GM18951 (cell line): ENCODE measurements at regions not wholly inside any gene's neighbourhood (a gene's known extent, or its start where the extent isn't known, plus 50 kb on each side); places are given as distances from the start of the nearest gene placed in this dataset.

ENCODE experiments used
- POLR2A ChIP-seq: IDR thresholded peaks from 4 replicates; pipeline ENCODE4 v1.6.1; 2011; ENCODE audit warnings: mild to moderate bottlenecking; ENCODE audit not compliant: insufficient read length, insufficient read depth; ENCODE audit errors: extremely low read depth
- in situ Hi-C: fragments of 300-500 bp; cut with MboI; formaldehyde crosslinking; loops from one replicate; pipeline ENCODE4 v1.12.0; 2022; ENCODE audit warnings: low sequenced_read_pairs, mixed read lengths, inconsistent platforms; ENCODE audit not compliant: unreplicated experiment

- TF ChIP-seq POLR2A, result no peak
- in situ Hi-C loops, result no loop called here
Measured at GRCh38 chrX:20421697-20422096, 155.0 kb upstream of the RPS6KA3 start.

- in situ Hi-C loops, result no loop called here
- TF ChIP-seq POLR2A, result no peak
Measured at GRCh38 chrX:20421275-20421674, 154.6 kb upstream of the RPS6KA3 start.

DNA sequence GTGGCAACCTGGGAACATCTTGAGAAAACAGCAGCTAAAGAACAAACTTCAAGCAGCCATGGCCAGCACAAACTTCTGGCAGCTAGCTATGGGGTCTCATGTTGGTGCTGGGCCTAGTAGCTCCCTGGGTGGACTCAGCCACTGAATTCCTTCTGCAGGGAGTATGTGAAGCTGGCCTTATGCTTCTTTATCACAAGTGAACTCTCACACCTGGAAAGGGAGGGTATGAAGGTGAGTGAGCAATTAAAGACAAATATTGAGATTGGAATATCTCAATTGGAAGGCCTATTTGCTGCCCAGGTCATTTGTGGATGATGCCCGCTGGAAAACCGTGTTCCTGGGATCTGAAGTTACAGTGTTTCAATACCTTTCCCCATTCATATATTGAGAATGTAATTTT, 153.3 kb upstream of the RPS6KA3 start:
- TF ChIP-seq POLR2A, result no peak
- in situ Hi-C loops, result no loop called here

GRCh38 chrX:20418379-20419150, 151.9 kb upstream of the RPS6KA3 start:
- no peak for TF ChIP-seq POLR2A
- in situ Hi-C loops, result no loop called here

DNA sequence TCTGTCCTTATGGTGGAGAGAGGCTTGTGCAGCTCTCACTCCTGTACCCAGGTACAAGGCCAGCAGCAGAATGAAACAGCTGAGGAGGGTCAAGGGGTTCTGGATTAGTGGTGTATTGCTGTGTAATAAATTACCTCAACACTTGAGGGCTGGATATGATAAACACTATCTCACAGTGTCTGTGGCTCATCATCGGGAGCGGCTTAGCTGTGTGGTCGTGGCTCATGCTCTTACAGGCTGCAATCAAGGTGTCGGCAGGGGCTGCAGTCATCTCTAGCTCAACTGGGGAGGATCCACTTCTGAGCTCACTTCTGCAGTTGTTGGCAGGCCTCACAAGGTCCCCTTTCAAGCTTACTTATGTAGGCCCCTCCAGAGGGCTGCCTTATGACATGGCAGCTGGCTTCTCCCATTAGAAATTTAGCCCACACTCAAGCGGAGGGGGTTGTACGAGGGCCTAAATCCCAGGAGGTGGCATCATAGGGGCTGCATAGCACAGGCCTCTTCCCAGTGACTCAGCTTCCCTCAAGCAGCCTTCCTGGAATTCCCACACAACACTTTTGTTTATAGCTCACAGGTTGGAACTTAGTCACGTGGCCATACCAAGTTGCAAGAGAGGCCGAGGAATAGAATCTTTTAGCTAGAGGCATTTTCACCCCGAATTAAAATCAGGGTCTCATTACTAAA, 148.2 kb upstream of the RPS6KA3 start:
- TF ChIP-seq POLR2A, result no peak
- in situ Hi-C loops, result no loop called here

DNA sequence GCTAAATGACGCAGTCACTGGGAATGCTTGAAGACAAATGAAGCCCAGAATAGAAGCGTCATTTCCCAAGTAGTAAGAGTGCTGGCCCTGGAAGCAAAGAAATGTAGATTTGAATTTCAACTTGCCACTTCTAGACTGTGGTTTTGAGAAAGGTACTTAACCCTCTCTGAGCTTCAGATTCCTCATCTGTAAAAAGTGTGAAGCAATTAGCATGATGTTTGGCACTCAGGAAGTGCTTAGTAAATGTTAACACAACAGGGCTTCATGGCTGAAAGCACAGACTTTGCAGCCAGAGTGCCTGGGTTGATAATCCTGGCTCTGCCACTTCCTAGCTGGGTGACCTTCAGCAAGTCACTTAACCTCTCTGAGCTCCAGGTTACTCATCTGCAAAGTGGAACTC, 147.4 kb upstream of the RPS6KA3 start:
- in situ Hi-C loops, result no loop called here
- TF ChIP-seq POLR2A, result no peak

DNA sequence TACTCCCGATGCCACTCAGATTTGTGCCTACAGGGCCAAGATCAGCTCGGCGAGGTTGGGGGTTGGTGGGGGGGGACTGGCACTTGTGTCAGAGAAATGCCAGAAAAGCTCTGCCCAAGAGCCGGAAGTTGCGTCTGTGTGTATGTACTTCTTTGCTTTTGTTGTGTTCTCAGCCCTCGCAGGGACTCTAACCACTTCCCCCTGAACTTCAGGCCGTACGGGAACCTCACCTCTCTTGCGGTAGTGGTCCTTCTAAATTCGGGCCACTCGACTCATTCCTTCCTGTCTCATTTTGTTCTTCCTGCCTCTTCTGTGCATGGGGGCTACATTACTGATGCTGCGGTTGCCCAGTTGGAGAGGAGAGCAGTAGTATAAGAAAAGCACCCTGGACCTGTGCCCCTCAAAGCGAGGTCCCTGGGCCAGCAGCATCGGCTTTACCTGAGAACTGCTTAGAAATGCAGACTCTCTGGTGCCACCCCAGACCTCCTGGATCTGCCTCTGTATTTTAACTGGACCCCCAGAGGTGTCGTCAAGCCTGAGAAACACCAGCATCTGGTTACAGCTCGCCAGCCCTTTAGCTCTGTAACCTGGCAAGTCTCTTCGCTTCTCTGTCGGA, 146.3 kb upstream of the RPS6KA3 start:
- no peak for TF ChIP-seq POLR2A
- in situ Hi-C loops, result no loop called here

DNA sequence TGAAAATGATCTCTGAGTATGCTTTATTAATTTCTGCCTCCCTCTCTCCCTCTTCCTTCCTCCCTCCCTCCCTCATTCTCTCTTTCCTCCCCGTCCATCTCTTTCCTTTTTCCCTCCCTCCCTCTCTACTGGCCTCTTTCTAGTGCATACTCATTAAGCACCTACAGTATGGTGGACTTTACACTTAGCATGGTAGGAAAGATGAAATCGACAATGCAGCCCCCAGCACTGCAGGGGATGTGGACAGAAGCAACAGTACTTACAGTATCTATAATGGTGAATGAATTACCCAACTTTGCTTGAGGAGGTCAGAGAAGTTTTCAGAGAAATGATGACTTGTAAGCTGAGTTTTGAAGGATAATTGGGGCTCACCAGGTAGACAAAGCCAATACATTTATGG, 143.8 kb upstream of the RPS6KA3 start:
- TF ChIP-seq POLR2A, result no peak
- in situ Hi-C loops, result no loop called here

DNA sequence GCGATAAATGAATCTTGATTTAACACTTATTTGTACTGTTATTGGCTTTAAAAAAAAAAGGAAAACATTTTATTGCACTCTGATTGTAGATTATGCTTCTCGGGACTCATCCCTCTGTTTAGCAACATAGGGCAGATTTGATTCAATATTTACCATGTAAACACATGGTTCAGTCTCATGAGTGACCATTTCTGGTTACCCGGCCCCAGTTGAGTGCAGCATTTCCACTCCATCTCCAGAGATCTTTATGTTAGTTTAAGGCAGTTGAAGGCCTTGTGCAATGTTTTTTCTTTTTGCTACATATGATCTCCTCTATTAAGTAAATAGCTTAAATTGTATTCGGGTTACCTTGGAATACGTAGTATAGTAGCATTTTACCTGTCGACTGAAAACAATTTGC, 143.3 kb upstream of the RPS6KA3 start:
- TF ChIP-seq POLR2A, result no peak
- in situ Hi-C loops, result no loop called here

DNA sequence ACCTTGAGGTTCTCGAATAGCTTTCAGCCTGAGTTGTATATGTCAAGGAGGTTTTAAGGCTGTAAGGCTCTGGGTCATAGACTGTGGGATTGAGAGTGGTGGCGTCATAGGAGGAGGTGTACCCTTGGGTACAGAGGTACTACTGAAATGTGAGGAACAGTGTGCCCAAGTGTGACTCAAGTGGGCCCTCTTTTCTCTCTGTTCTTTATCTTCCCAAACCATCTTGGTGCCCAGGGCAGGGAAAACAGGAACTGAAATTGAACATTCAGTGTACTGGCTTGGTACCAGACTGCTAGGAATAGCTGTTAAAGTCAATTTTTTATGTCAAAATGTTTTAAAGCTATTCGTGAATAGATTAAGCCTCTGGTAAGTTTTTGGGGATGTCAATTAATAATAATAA, 136.2 kb upstream of the RPS6KA3 start:
- in situ Hi-C loops, result no loop called here
- TF ChIP-seq POLR2A, result no peak

GRCh38 chrX:20399728-20400414, 133.2 kb upstream of the RPS6KA3 start:
- no peak for TF ChIP-seq POLR2A
- in situ Hi-C loops, result no loop called here

GRCh38 chrX:20397587-20397986, 130.9 kb upstream of the RPS6KA3 start:
- in situ Hi-C loops, result no loop called here
- no peak for TF ChIP-seq POLR2A

DNA sequence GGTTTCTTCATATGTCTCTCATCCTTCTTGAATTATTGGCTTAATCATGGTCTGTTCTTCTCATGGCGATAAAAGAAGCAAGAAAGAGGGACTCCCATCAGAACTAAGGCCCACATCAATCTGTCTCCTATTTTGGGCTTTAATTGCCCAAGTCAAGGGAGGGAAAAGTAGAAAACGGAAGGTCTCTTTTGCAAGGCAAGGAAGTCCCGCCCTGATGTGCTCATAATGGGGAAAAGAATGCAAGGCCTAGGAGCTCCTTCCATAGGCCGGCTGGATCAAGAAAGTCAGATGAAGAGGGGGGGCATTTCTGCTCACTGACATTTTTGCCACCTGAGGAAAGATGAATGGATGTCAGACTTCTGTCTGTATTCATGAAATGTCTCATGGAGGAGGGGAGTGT, 127.7 kb upstream of the RPS6KA3 start:
- TF ChIP-seq POLR2A, result no peak
- in situ Hi-C loops, result no loop called here
